ENCODE measurements at regions not wholly inside any gene's neighbourhood (a gene's known extent, or its start where the extent isn't known, plus 50 kb on each side); places are given as distances from the start of the nearest gene placed in this dataset.

GRCh38 chr12:89836026-89836425 is 127.4 kb upstream of the ATP2B1 start:
- no peak overlapping the region for H2BK12ac ChIP-seq (ENCODE audit: insufficient read length, low read depth, low read length)
- H3T11ph ChIP-seq (ENCODE audit: low read length): no peak overlapping the region
- H3K27ac ChIP-seq (ENCODE audit: insufficient read length, low read depth, low read length): no peak overlapping the region
- DNase-seq: no peak
- H3K23ac ChIP-seq (ENCODE audit: insufficient read length, low read depth, low read length): no peak overlapping the region
- no peak overlapping the region for H3K9ac ChIP-seq (ENCODE audit: extremely low read depth, insufficient read length, low read length)
- Mint-ChIP-seq H3K9me3 (no peaks in the 10 kb centered on the region), H3K27ac (no peak overlapping the region), H3K4me3 (no peak overlapping the region), H3K27me3 (ENCODE audit: low read depth) (no peaks in the 10 kb centered on the region), H3K4me1 (peaks cover 15 to 19% of the 10 kb centered on the region in 2 experiments), H3K36me3 (ENCODE audit: insufficient read depth in 1 of 3, low read depth in 3 of 3) (no peaks in the 10 kb centered on the region)
- no peaks in the 10 kb centered on the region for H3K79me2 ChIP-seq (ENCODE audit: insufficient read depth, low read length)
- no peak overlapping the region for H3K56ac ChIP-seq (ENCODE audit: insufficient read length, low read depth, low read length)
- no peak overlapping the region for H2AFZ ChIP-seq (ENCODE audit: low read length)
- H2BK5ac ChIP-seq (ENCODE audit: insufficient read length, low read length): no peak overlapping the region
- no peak overlapping the region for H2BK15ac ChIP-seq (ENCODE audit: low read depth, low read length)
- 0 out of 2 replicates have a peak, but pooled peaks cover 2% of the 10 kb centered on the region for H3K4me1 ChIP-seq (ENCODE audit: insufficient read depth, low read length)
- no peaks in the 10 kb centered on the region for H3K79me1 ChIP-seq (ENCODE audit: insufficient read depth, low read depth, low read length, poor library complexity, severe bottlenecking)
- H2AK5ac ChIP-seq (ENCODE audit: insufficient read length, low read length): no peak overlapping the region
- H2BK20ac ChIP-seq (ENCODE audit: low read depth, low read length, poor library complexity, severe bottlenecking): no peak overlapping the region
- H3K4ac ChIP-seq (ENCODE audit: low read depth, low read length): no peak overlapping the region
- no peaks in the 10 kb centered on the region for H3K23me2 ChIP-seq (ENCODE audit: insufficient read length, low read depth, low read length, poor library complexity, severe bottlenecking)
- no peak overlapping the region for H2BK120ac ChIP-seq (ENCODE audit: low read depth, low read length, poor library complexity, severe bottlenecking)
- TF ChIP-seq, protein P1, sequence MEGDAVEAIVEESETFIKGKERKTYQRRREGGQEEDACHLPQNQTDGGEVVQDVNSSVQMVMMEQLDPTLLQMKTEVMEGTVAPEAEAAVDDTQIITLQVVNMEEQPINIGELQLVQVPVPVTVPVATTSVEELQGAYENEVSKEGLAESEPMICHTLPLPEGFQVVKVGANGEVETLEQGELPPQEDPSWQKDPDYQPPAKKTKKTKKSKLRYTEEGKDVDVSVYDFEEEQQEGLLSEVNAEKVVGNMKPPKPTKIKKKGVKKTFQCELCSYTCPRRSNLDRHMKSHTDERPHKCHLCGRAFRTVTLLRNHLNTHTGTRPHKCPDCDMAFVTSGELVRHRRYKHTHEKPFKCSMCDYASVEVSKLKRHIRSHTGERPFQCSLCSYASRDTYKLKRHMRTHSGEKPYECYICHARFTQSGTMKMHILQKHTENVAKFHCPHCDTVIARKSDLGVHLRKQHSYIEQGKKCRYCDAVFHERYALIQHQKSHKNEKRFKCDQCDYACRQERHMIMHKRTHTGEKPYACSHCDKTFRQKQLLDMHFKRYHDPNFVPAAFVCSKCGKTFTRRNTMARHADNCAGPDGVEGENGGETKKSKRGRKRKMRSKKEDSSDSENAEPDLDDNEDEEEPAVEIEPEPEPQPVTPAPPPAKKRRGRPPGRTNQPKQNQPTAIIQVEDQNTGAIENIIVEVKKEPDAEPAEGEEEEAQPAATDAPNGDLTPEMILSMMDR (conservative IDR thresholded peaks at IDR 0.05): no peak
- no peak overlapping the region for H4K5ac ChIP-seq (ENCODE audit: insufficient read length, low read depth, low read length)
- H4K91ac ChIP-seq (ENCODE audit: insufficient read length, low read depth, low read length): no peak overlapping the region
- H3K9me3 ChIP-seq (ENCODE audit: control insufficient read depth, low read depth, low read length): no peaks in the 10 kb centered on the region
- WGBS (ENCODE audit: extremely low coverage, insufficient read length, low lambda C conversion rate): no CpG with 5 or more reads among the region's 1 CpG
- H3K18ac ChIP-seq (ENCODE audit: insufficient read length, low read depth, low read length): no peak overlapping the region
- H3K4me2 ChIP-seq (ENCODE audit: insufficient read depth, insufficient read length, low read length): no peak overlapping the region
- no peak overlapping the region for H3K14ac ChIP-seq (ENCODE audit: insufficient read depth, low read length)
- no peak overlapping the region for H4K8ac ChIP-seq (replicated peaks; ENCODE audit: insufficient read length, low read depth, low read length)
- no peaks in the 10 kb centered on the region for H3K27me3 ChIP-seq (ENCODE audit: insufficient read depth, low read length)
- H4K20me1 ChIP-seq (ENCODE audit: control insufficient read depth, insufficient read depth, insufficient read length): no peaks in the 10 kb centered on the region

Data from H9 (cell line).